DMS53 treated with DMSO at 0.1 percent for 48 hours (cell line): ENCODE measurements at regions not wholly inside any gene's neighbourhood (a gene's known extent, or its start where the extent isn't known, plus 50 kb on each side); places are given as distances from the start of the nearest gene placed in this dataset.

Experiments used
- DNase-seq: peaks from one replicate; lab custom pipeline; 2025; ENCODE audit not compliant: unreplicated experiment; lab: John Stamatoyannopoulos, UW

DNA sequence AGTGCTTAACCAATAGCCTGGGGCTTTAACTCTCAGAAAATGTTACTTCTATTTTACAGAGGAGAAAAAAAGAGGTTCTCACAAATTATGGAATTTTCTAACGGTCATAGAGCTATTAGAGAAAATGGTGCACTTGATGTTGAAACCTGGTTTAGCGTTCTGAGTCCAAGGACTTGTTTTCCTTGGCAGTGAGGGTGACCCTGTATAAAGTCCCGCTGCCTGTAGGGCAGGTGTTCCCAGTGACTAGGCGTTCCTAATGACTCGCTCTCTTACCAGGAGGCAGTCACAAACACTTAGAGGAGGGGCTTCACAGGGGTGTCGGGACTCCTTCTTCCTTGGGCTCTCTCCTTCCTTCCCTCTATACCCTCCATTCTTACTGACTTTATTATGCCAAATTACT, 175.8 kb downstream of the ACTR3 start:
- DNase-seq, result no peak

DNA sequence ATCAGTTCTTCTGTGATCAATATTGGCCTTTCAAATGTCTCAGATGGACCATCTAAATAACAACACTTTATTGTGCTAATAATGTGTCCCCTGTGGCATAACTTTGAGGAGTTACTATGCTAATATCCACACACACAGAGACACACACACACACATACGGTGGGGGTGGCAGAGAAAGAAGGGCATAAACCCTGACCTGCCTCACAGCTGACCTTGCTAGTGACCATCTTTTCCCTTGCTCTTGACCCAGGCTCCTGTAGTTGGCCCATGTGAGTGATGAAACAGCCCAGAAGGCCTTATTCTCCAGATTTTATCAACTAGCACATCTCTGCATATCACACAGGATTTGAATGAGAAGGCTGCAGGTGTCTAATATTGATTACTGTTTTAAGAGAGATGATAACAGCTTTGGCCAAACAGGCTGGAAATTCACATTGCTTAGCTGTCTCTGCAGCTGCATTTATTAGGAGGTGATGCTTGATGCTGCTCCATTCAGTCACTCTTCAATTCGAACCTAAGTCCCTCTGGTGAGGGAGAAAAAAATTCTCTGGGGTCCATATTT, 176.4 kb downstream of the ACTR3 start:
- no peak for DNase-seq

DNA sequence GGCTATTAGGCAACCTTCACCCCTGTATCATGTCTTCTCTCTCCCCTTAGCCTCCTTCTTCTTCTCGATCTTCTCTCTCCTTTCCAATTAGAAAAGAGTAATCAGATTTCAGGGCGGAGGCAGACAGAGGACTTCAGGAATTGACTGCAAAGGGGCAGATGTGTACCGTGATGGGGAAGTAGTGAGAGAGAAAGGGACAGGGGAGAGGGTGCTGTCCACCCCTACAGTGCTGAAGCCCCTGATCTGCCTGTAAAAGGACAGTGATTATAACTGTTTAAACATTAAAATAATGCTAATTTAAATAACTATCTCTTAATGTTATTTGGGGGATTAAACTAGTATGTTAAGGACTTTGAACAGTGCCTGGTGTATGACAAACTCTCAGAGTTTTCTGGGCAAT, 178.5 kb downstream of the ACTR3 start:
- no peak for DNase-seq

DNA sequence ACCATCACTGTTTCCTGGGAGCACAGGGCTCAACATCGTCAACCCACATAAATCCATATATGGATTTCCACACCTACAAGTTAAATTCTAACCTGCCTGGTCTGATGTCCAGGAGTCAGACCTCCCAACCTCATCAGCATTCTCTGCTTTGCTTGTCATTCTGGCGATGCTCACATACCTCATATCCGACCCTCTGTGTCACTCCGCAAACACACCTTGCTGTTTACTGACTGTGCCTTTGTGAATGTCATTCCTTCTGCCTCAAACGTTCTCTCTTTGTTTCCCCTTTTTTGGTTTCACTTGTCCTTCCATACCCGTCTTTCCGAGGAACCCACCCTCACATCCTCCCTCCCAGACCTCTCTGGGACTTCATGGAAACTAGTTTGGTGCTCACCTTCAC, 187.1 kb downstream of the ACTR3 start:
- peak; percentile 51 for DNase-seq

DNA sequence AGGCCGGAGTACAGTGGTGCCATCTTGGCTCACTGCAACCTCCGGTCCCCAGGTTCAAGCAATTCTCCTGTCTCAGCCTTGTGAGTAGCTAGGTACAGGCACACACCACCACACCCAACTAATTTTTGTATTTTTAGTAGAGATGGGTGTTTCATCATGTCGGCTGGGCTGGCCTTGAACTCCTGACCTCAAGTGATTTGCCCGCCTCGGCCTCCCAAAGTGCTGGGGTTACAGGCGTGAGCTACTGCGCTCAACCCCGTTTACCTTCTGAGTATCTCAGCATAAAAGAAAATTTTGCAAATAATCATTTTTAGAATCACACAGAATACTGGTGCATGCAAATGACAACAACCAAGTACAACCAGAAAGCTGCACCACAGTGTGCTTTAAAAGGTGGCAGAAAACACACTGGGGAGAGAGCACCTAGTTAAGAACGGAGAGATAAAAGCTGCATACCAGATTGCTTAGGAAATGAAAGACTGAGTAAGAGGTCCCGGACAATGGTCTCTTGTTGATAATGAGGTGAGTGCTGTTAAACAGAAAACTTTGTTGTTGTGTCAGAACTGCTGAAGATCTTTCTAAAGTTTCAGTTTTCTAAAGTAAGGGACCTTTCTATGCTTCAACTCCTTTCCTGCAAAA, 189.6 kb downstream of the ACTR3 start:
- no peak for DNase-seq

DNA sequence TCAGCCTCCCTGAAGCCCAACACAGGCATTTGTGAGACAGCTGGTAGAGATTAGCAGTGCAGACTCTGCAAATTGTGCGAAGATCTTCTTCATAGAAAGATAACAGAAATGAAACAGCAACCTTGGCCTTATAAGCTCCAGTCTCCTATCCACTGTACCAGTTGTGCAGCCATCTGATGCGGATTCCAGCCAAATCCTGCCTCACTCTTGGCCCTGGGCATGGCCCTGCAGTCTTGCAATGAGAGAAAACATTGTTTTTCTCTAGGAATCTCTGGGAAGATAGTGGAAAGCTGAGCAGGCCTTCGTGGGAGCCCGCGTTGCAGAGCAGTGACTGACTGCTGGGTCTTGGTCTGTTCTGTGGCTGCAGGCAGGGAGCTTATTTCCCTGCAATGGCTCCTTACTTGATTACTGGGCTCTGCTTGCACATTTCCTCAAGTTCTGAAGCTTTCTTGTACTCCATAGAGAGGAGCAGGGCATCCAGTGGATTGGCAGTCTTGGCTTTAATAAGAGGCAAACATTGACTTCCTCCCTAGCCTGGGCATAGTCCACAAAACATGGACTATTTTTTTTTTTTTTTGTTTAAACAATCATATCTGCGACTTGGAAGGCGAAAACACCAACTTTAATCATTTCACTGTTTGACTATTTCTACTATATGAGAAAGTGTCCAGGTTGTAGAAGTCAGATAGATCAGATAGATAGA, 193.0 kb downstream of the ACTR3 start:
- DNase-seq, result no peak

DNA sequence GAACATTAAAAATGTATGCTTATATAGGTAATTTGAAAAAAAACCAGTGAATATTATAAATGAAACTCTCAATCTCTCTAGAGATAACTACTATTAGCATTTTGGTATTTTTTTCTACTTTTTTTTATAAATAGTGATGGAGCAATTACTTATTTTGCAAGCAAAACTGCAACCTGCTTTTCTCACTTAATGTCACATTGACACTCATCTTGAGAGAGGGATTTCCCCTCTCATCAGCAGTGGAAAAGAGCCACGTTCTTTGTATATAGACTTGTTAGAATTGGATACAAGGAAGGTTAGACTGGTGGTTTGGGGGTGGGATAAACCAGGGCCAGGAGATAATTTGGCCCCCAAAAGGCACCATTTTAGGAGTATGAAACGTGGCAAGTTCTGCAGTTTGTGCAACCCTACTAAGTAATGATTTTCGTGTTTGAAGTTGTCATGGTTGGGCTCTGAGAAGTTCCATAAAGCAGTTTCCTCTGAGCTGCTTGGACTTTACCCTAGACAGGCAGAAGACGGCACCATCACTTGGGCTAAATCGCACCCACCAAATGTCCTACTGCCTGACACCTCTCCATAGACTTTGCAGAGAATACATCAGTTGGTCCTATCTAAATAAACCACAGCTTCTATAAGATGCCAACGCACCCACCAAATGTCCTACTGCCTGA, 194.0 kb downstream of the ACTR3 start:
- no peak for DNase-seq

DNA sequence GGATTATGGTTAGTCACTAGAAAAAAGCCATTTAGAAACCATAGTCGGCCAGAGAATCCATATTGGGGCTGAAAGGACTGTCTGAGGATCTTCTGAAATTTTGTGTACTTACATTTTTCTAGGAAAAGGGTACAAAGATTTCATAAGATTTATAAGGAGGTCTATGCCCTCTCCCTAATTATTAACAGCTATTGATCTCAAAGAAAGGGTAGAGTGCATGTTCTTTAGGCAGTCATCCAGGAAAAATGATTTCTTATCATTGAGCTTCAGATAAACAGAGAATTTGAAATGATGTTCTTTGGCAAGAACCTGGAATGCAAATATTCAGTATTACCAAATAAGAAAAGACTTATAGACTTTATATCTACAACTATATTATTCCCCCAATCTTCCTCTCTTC, 195.3 kb downstream of the ACTR3 start:
- no peak for DNase-seq

DNA sequence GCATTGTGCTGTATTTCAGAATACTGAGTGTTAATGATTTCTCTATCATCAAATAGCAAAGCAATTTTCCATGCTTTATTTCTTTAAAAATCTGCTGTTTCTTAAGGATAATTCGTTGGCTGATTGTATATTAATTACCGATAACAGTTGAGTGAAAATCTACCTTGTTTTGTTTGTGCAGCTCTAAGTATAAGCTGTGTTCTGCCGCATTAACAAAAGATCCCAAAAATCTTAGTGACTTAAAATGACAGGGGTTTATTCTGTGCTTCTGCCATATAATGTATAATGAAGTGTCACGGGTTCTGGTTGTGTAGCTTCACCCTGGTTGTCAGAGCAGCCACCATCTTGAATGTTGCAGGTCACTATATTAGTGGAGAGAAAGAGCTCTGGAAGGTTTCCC, 196.1 kb downstream of the ACTR3 start:
- no peak for DNase-seq

DNA sequence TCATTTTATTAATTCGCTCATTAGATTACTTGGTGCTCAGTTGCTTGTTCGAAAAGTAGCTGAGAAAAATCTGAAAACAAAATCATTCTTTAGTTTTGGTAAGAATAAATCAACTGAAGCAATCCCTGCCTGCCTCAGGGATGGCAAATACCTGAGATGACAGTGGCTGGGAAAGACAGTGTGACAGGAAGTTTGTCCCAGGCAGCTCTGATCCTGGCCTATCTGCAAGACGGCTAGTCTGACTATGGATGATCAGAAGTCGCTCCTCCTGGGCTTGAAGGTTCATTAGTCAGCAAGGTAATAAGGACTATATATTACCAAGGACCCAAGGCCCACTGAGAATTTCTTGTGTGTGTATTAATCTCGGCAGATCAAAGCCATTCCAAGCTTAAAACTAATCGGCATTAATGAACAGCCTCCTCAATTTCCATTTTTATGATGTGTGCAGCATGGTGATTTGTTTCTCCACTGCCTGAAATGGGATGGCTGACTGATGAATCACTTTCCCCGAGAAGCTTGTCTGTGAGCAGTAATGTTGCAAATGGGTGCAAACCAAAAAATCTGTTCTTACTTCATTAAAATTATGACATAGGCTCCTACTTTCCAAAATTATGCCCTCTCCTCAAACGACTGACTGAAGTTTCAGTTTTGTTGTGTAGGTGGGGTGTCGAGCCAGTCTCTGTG, 199.9 kb downstream of the ACTR3 start:
- no peak for DNase-seq

DNA sequence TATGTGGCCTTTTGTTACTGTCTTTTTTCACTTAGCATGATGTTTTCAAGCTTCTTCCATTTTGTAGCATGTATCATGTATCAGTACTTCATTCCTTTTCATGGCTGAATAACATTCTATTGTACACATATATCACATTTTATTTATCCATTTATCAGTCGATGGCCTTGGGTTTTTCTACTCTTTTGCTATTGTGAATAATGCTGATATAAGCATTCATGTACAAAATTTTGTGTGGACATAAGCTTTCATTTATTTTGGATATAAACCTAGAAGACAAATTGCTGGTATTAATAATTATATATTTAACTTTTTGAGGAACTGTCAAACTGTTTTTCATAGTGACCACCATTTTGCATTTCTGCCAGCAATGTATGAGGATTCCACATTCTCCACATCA, 201.1 kb downstream of the ACTR3 start:
- no peak for DNase-seq

DNA sequence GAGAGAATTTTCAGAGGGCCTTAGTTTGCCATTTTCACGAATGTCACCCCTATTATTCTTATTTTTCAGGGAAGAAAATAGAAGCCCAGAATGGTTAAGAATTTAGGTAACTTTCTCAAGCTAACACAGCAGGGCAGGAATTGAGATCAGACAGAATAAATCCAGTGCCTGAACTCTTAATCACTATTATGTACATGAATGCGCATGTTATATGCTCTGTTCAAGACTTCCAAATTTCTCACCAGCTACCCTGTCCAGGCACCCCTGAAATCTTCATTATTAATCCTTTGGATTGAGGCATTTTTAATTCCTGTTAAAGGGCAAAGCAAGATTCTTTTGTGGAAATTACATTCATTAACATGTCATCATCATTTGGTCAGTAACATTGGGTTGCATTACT, 218.4 kb downstream of the ACTR3 start:
- no peak for DNase-seq

DNA sequence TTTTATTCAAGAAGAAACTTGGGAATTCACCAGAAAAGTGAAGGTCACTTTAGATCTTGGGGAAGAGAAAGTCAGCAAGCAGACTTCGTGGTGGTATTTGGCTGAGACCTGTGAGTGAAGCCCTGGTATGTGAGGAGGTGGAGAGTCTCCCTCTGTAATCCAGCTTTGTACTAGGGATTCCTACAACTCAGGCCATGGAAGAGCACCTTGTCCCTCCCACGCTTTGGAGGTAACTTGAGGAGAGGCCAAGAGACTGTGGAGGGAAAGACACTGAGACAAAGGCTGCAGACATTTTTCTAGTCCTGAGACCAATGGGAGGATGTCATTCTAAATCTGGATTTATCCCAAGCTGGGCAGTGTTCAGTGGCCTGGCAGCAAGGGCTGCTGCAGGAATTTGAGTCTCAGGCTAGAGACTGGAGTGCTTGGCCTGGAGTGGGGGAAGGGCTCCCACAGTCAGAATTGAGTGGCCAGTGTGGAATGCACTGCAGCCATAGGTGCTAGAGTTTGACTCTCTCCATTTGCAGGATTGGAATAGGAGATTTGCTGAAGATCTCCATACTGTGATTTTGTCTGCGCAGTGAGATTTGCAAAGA, 219.0 kb downstream of the ACTR3 start:
- no peak for DNase-seq

DNA sequence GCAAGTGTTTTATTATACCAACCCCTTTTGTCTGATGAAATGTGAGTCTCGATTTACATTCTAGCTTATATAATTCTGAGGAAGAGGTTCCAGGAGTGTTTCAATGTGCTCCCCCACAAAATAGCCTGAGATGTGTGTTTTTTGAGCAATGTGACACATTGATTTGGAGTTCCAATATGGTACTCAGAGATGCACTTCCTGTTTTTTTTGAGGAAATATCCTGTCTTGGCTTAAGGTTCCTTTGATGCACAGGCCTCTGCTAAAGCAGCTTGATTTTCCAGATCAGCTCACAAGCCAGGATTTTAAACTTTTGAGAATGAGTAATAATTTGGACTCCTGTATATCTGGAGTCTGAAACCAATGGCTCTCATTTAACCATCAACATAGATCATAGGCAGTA, 221.4 kb downstream of the ACTR3 start:
- no peak for DNase-seq

DNA sequence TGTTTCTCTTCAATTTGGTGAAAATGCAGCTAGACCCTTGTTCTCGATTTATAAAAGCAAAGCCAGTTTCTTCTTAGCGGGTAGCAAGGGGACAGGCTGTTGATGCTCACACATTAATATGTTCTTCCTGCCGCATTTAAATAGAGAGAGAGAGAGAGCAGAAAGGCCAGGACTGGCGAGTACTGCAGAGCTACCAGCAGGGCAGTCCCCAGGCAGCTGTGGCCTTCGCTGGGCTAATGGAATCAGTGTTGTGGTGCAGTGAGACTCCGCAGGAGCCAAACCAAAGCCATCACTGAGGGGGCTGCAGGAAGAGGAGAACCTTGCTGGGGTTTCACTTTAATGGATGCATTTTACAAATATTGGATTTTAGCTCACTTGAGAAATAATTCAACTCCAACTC, 223.6 kb downstream of the ACTR3 start:
- no peak for DNase-seq

DNA sequence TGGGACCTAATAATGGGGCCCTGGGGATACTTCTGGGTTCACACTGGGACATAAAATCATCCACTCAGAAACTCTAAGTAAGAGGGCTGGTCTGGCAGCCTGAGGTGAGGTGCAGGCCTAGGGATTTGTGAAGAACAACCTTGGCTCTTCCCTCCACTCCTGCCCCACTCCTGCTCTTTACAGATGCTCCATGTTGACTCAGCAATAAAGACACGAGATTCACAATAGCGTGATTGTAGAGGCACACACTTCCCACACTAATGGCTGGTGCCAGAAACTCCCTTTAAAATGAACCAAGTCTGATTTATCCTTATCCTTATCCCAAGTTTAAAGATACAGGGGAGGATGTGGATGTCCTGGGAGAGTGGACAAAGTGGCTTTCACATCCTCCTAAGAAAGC, 228.2 kb downstream of the ACTR3 start:
- DNase-seq, result no peak

DNA sequence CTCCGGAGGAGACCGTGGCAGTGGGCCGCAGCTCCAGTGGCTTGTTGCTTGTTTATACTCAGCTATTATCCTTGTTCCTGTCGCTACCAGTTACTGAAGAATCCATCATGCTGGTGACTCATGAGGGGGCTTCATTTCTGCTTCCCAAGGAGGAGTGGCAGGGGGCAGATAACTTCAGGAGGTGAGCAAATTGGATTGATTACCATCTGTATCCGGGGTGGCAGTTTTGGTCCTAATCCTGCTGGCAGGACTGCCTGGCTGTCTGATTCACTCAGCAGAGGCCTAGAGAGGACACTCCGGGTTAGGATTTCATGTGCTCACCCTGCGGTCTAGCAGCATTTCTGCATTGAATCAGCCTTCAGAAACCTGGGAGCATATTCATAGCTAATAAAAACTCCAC, 230.0 kb downstream of the ACTR3 start:
- no peak for DNase-seq

DNA sequence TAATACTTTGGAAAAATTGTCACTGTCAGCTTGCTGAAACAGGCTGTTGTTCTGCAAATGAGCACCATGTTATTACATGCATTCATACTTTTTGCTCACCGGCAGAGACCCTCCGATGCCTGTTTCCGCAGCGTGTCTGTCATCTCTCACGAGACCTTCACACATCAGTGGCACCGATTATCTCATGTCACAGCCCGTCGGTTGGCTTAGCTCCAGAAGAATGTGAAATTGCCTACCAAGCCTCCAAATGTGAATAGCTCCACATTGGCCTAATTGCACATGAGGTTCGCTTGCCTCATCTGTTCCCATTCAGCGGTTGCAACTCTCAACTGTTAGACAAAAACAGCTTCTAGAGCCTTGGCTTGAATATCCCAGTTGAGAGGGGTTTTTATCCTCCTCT, 233.0 kb downstream of the ACTR3 start:
- DNase-seq, result no peak

DNA sequence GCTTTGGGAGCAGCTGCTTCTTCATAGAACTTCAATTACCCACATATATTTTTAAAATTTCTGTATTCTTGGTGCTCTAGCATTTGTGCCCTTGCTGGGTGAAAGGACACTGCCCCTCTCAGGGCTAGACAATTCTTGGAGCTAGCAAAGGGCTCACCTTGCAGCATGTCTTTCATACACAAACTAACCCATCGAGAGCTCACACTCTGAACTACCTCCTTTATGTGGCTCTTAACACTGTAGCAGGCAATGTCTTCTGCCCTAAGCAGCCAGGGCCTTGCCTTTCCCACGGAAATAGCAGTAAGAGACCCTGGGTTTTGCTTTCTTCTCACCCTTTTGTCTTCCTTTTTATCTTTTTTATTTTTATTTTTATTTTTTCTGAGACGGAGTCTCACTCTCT, 234.0 kb downstream of the ACTR3 start:
- no peak for DNase-seq

DNA sequence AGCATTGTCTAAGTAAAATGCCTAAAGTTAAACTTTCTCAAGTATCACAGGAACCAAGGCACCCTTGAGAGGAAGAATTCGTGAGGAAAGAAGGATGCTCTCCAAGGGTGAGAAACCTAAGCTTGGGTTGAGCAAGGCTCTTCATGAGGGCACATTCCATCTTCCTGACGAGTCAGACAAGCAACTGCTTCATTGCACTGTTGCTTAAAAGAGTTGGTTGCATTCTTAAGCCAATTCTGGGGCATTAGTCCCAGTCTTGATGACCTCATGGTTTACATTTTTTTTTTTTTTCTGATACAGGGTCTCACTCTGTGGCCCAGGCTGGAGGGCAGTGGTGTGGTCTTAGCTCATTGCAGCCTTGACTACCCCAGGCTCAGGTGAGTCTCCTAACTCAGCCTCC, 237.5 kb downstream of the ACTR3 start:
- no peak for DNase-seq

DNA sequence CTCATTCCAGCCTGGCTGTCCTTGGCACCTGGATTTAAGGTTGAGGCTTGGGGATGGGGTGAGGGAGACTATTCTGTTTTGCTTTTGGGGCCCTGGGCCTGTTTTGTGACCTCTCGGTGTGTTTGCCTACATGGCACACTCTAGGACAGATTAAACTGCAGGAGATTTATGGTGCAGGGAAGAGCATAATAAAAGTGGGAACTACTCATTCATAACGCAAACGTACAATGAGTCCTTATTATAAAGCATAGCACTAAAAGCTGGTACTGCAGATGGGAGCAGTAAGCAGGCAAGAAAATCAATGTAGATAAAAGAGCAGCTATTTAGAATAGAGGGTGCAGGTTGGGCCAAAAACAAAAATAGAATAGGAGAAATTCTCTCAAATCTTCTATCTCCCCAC, 238.4 kb downstream of the ACTR3 start:
- no peak for DNase-seq
